Vagina (tissue), 2 donors: ENCODE measurements at regions not wholly inside any gene's neighbourhood (a gene's known extent, or its start where the extent isn't known, plus 50 kb on each side); places are given as distances from the start of the nearest gene placed in this dataset.

Experiments used
- CTCF ChIP-seq, 3 experiments: fragments of 450-650 bp in 2 of 3; fragments of 200-600 bp in 1 of 3; sonication (generic) in 1 of 3; IDR thresholded peaks; one replicate each; pipeline ENCODE4 v1.5.1; 2017 to 2019; ENCODE audit warnings: antibody characterized with exemption in 3 of 3, mild to moderate bottlenecking in 2 of 3, moderate library complexity in 2 of 3
- POLR2A ChIP-seq, 2 donors: fragments of 450-650 bp; IDR thresholded peaks; one replicate each; pipeline ENCODE4 v1.6.1; 2017; ENCODE audit warnings: antibody characterized with exemption in 2 of 2, mild to moderate bottlenecking in 2 of 2, moderate library complexity in 2 of 2
- POLR2AphosphoS5 ChIP-seq, 2 donors: sonication (generic); formaldehyde crosslinking; IDR thresholded peaks; one replicate each; pipeline ENCODE4 v1.9.0; 2017; ENCODE audit warnings: antibody characterized with exemption in 2 of 2, mild to moderate bottlenecking in 2 of 2, low read depth in 1 of 2; ENCODE audit not compliant: insufficient read depth in 1 of 2

GRCh38 chr4:60122820-60123219 lies 1077.3 kb upstream of the ADGRL3 start:
- TF ChIP-seq CTCF (IDR thresholded peaks at IDR 0.05) (no peak), POLR2A (IDR thresholded peaks at IDR 0.05) (no peak), POLR2AphosphoS5 (IDR thresholded peaks at IDR 0.05; ENCODE audit: insufficient read depth in 1 of 2, low read depth in 1 of 2) (no peak)
